ENCODE measurements at regions not wholly inside any gene's neighbourhood (a gene's known extent, or its start where the extent isn't known, plus 50 kb on each side); places are given as distances from the start of the nearest gene placed in this dataset.

GRCh38 chr2:143885461-143885860 lies 634.5 kb downstream of the ZEB2 start:
- no peak for TF ChIP-seq CTCF (IDR thresholded peaks at IDR 0.05)
- no peaks in the 10 kb centered on the region for H3K4me1 ChIP-seq
- no peaks in the 10 kb centered on the region for H3K27me3 ChIP-seq
- DNase-seq = no peak
- no peak overlapping the region for H3K9ac ChIP-seq (ENCODE audit: low read depth in 2 of 2, low read length in 2 of 2)
- H3K4me3 ChIP-seq = no peak overlapping the region
- no peak overlapping the region for H3K27ac ChIP-seq
- intact Hi-C loops (cut with DNase I) = no loop called here
- H3K36me3 ChIP-seq = no peaks in the 10 kb centered on the region
- no peaks in the 10 kb centered on the region for H3K9me3 ChIP-seq

GRCh38 chr2:143881246-143881645 lies 638.7 kb downstream of the ZEB2 start:
- no peaks in the 10 kb centered on the region for H3K4me1 ChIP-seq
- no peak for DNase-seq
- TF ChIP-seq CTCF (IDR thresholded peaks at IDR 0.05) = no peak
- no peaks in the 10 kb centered on the region for H3K27me3 ChIP-seq
- intact Hi-C loops (cut with DNase I) = no loop called here
- H3K27ac ChIP-seq = no peak overlapping the region
- H3K4me3 ChIP-seq = no peak overlapping the region
- no peak overlapping the region for H3K9ac ChIP-seq (ENCODE audit: low read depth in 2 of 2, low read length in 2 of 2)
- no peaks in the 10 kb centered on the region for H3K9me3 ChIP-seq
- H3K36me3 ChIP-seq = no peaks in the 10 kb centered on the region

- Histone ChIP-seq H3K9me3 (no peaks in the 10 kb centered on the region), H3K27ac (no peak overlapping the region), H3K9ac (ENCODE audit: low read depth in 2 of 2, low read length in 2 of 2) (no peak overlapping the region), H3K4me3 (no peak overlapping the region), H3K4me1 (no peaks in the 10 kb centered on the region), H3K36me3 (no peaks in the 10 kb centered on the region), H3K27me3 (no peaks in the 10 kb centered on the region)
- no peak for TF ChIP-seq CTCF (IDR thresholded peaks at IDR 0.05)
- intact Hi-C loops (cut with DNase I) = no loop called here
- no peak for DNase-seq
Observed at GRCh38 chr2:143877876-143878530, 641.9 kb downstream of the ZEB2 start.

GRCh38 chr2:143877056-143877455 lies 642.9 kb downstream of the ZEB2 start:
- no peak overlapping the region for H3K9ac ChIP-seq (ENCODE audit: low read depth in 2 of 2, low read length in 2 of 2)
- no peaks in the 10 kb centered on the region for H3K27me3 ChIP-seq
- no peak overlapping the region for H3K27ac ChIP-seq
- H3K4me3 ChIP-seq = no peak overlapping the region
- no peak for DNase-seq
- H3K4me1 ChIP-seq = no peaks in the 10 kb centered on the region
- TF ChIP-seq CTCF (IDR thresholded peaks at IDR 0.05) = no peak
- no peaks in the 10 kb centered on the region for H3K36me3 ChIP-seq
- intact Hi-C loops (cut with DNase I) = no loop called here
- no peaks in the 10 kb centered on the region for H3K9me3 ChIP-seq

GRCh38 chr2:143875295-143876233 lies 644.4 kb downstream of the ZEB2 start:
- no peaks in the 10 kb centered on the region for H3K27me3 ChIP-seq
- no peaks in the 10 kb centered on the region for H3K9me3 ChIP-seq
- no peak overlapping the region for H3K4me3 ChIP-seq
- no peak for DNase-seq
- H3K36me3 ChIP-seq = no peaks in the 10 kb centered on the region
- intact Hi-C loops (cut with DNase I) = no loop called here
- no peak overlapping the region for H3K27ac ChIP-seq
- no peak for TF ChIP-seq CTCF (IDR thresholded peaks at IDR 0.05)
- H3K9ac ChIP-seq (ENCODE audit: low read depth in 2 of 2, low read length in 2 of 2) = no peak overlapping the region
- H3K4me1 ChIP-seq = no peaks in the 10 kb centered on the region
